Hepatocyte (in vitro differentiated cells): ENCODE measurements at regions not wholly inside any gene's neighbourhood (a gene's known extent, or its start where the extent isn't known, plus 50 kb on each side); places are given as distances from the start of the nearest gene placed in this dataset.

Experiments
- DNase-seq: peaks from one replicate; pipeline ENCODE4 v3.0.0-alpha.2; 2016; ENCODE audit warnings: low spot score
- H2AFZ ChIP-seq: fragments of 200-600 bp; sonication (generic); 2 replicates; pipeline ENCODE4 v1.6.0; 2016; ENCODE audit warnings: antibody characterized with exemption, mild to moderate bottlenecking
- H3K27ac ChIP-seq: fragments of 200-600 bp; sonication (generic); 2 replicates; pipeline ENCODE4 v1.5.1; 2016; ENCODE audit warnings: mild to moderate bottlenecking
- H3K27me3 ChIP-seq: fragments of 200-600 bp; sonication (generic); 2 replicates; pipeline ENCODE4 v1.6.1; 2016
- H3K36me3 ChIP-seq: fragments of 200-600 bp; sonication (generic); replicated peaks from 2 replicates; pipeline ENCODE4 v1.5.1; 2016; ENCODE audit warnings: low read depth; ENCODE audit not compliant: insufficient read depth
- H3K4me1 ChIP-seq: fragments of 200-600 bp; sonication (generic); 2 replicates; pipeline ENCODE4 v1.5.1; 2016; ENCODE audit warnings: mild to moderate bottlenecking, moderate library complexity; ENCODE audit not compliant: insufficient read depth
- H3K4me2 ChIP-seq: fragments of 200-600 bp; sonication (generic); 2 replicates; pipeline ENCODE4 v1.6.0; 2016
- H3K4me3 ChIP-seq: fragments of 200-600 bp; sonication (generic); 2 replicates; pipeline ENCODE4 v1.5.1; 2016; ENCODE audit warnings: mild to moderate bottlenecking
- H3K79me2 ChIP-seq: fragments of 200-600 bp; sonication (generic); 2 replicates; pipeline ENCODE4 v1.6.0; 2017; ENCODE audit warnings: mild to moderate bottlenecking
- H3K9me2 ChIP-seq: fragments of 200-600 bp; sonication (generic); replicated peaks from 2 replicates; pipeline ENCODE4 v1.6.0; 2017; ENCODE audit warnings: mild to moderate bottlenecking; ENCODE audit not compliant: insufficient read depth
- H3K9me3 ChIP-seq: fragments of 200-600 bp; sonication (generic); 2 replicates; pipeline ENCODE4 v1.5.1; 2016; ENCODE audit warnings: low read depth, mild to moderate bottlenecking
- H4K20me1 ChIP-seq: fragments of 200-600 bp; sonication (generic); 2 replicates; pipeline ENCODE4 v1.6.0; 2016; ENCODE audit warnings: mild to moderate bottlenecking; ENCODE audit not compliant: insufficient read depth, poor library complexity, severe bottlenecking
- CTCF ChIP-seq: fragments of 200-600 bp; sonication (generic); IDR thresholded peaks from 2 replicates; pipeline ENCODE4 v1.5.1; 2016; ENCODE audit warnings: antibody characterized with exemption, mild to moderate bottlenecking; ENCODE audit not compliant: poor library complexity
- EZH2 ChIP-seq: fragments of 200-600 bp; sonication (generic); IDR thresholded peaks from 2 replicates; pipeline ENCODE4 v1.6.1; 2016; ENCODE audit warnings: antibody characterized with exemption, mild to moderate bottlenecking, borderline replicate concordance
- EZH2phosphoT487 ChIP-seq: fragments of 200-600 bp; sonication (generic); IDR thresholded peaks from one replicate; pipeline ENCODE4 v1.6.1; 2018; ENCODE audit warnings: antibody characterized with exemption, mild to moderate bottlenecking, low read depth, moderate library complexity; ENCODE audit not compliant: unreplicated experiment, severe bottlenecking
- WGBS: methylation state at CpG from one replicate; pipeline ENCODE4 v1.1.6; 2016; ENCODE audit warnings: low lambda C conversion rate; ENCODE audit errors: missing lambda C conversion rate; 5-methylcytosine and 5-hydroxymethylcytosine counted together

- Histone ChIP-seq H3K27ac (no peak overlapping the region), H3K79me2 (no peaks in the 10 kb centered on the region), H3K4me2 (no peak overlapping the region), H3K9me3 (no peaks in the 10 kb centered on the region), H3K27me3 (peaks cover 4% of the 10 kb centered on the region), H2AFZ (no peak overlapping the region), H3K36me3 (no peaks in the 10 kb centered on the region), H3K4me3 (no peak overlapping the region), H3K4me1 (no peaks in the 10 kb centered on the region), H3K9me2 (no peaks in the 10 kb centered on the region), H4K20me1 (no peaks in the 10 kb centered on the region)
- TF ChIP-seq EZH2 (no peak), EZH2phosphoT487 (no peak), CTCF (no peak)
- 89% methylated on average over 3 of the region's 3 CpGs for WGBS
- DNase-seq = no peak
Measured at GRCh38 chr16:77636615-77637014, 85.7 kb upstream of the NUDT7 start.

GRCh38 chr16:77637940-77638339, 84.4 kb upstream of the NUDT7 start:
- 84% methylated on average over 6 of the region's 6 CpGs for WGBS
- Histone ChIP-seq H2AFZ (no peak overlapping the region), H4K20me1 (no peaks in the 10 kb centered on the region), H3K27me3 (peaks cover 4% of the 10 kb centered on the region), H3K4me3 (no peak overlapping the region), H3K27ac (no peak overlapping the region), H3K79me2 (no peaks in the 10 kb centered on the region), H3K4me1 (no peaks in the 10 kb centered on the region), H3K9me3 (no peaks in the 10 kb centered on the region), H3K9me2 (no peaks in the 10 kb centered on the region), H3K36me3 (no peaks in the 10 kb centered on the region), H3K4me2 (no peak overlapping the region)
- TF ChIP-seq CTCF (no peak), EZH2phosphoT487 (no peak), EZH2 (no peak)
- no peak for DNase-seq

- DNase-seq = no peak
- H3K9me3 ChIP-seq = no peaks in the 10 kb centered on the region
- no peak for TF ChIP-seq EZH2phosphoT487
- no peak for TF ChIP-seq EZH2
- TF ChIP-seq CTCF = no peak
- H2AFZ ChIP-seq = no peak overlapping the region
- no peaks in the 10 kb centered on the region for H3K9me2 ChIP-seq
- no peaks in the 10 kb centered on the region for H4K20me1 ChIP-seq
- no peaks in the 10 kb centered on the region for H3K4me1 ChIP-seq
- H3K79me2 ChIP-seq = no peaks in the 10 kb centered on the region
- H3K36me3 ChIP-seq = no peaks in the 10 kb centered on the region
- no peak overlapping the region for H3K27ac ChIP-seq
- H3K27me3 ChIP-seq = no peaks in the 10 kb centered on the region
- no peak overlapping the region for H3K4me3 ChIP-seq
- no peak overlapping the region for H3K4me2 ChIP-seq
- WGBS = 88% methylated on average over 5 of the region's 5 CpGs
Measured at GRCh38 chr16:77643176-77643575, 79.1 kb upstream of the NUDT7 start.

GRCh38 chr16:77645764-77646163, 76.5 kb upstream of the NUDT7 start:
- Histone ChIP-seq H3K9me3 (no peaks in the 10 kb centered on the region), H3K4me1 (no peaks in the 10 kb centered on the region), H3K27me3 (peaks cover 4% of the 10 kb centered on the region), H3K79me2 (no peaks in the 10 kb centered on the region), H2AFZ (no peak overlapping the region), H3K9me2 (no peaks in the 10 kb centered on the region), H3K4me2 (no peak overlapping the region), H3K36me3 (no peaks in the 10 kb centered on the region), H3K4me3 (no peak overlapping the region), H3K27ac (no peak overlapping the region), H4K20me1 (no peaks in the 10 kb centered on the region)
- DNase-seq = no peak
- 81% methylated on average over 3 of the region's 3 CpGs for WGBS
- TF ChIP-seq EZH2phosphoT487 = no peak
- TF ChIP-seq CTCF = no peak
- TF ChIP-seq EZH2 = no peak
